ENCODE measurements at regions not wholly inside any gene's neighbourhood (a gene's known extent, or its start where the extent isn't known, plus 50 kb on each side); places are given as distances from the start of the nearest gene placed in this dataset.
"Not testable (repeated sequence)": the region's sequence is repeated elsewhere in the genome, so short reads cannot be mapped to it uniquely, and the experiment has no call there.

DNA sequence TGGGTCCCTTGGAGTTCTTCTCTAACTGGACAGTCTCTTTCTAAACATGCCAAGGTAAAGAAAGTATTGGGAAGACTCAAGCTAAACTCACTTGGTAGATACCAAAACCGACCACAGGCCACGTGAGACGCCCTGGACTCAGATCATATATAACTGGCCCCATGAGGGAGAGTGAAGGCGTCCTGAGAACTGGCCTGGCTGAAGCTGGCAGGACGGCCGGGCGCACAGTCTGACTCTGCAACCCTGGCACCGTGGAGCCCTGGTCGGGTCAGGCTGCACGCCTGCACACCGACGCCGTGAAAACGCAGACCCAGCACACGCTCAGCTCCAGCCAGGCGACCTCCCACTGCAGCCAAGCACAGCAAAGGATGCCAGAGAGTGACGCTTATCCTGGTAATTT lies 122.5 kb upstream of the SPACA7 start:
- H3K4me3 ChIP-seq (ENCODE audit: insufficient read depth, low read depth, low read length) = no peak overlapping the region
- H3K27me3 ChIP-seq (ENCODE audit: control insufficient read depth, insufficient read depth, low read length) = no peaks in the 10 kb centered on the region
- peak; percentile 24 for DNase-seq
- H3K36me3 ChIP-seq (replicated peaks; ENCODE audit: control insufficient read depth, insufficient read depth, low read length) = no peaks in the 10 kb centered on the region

DNA sequence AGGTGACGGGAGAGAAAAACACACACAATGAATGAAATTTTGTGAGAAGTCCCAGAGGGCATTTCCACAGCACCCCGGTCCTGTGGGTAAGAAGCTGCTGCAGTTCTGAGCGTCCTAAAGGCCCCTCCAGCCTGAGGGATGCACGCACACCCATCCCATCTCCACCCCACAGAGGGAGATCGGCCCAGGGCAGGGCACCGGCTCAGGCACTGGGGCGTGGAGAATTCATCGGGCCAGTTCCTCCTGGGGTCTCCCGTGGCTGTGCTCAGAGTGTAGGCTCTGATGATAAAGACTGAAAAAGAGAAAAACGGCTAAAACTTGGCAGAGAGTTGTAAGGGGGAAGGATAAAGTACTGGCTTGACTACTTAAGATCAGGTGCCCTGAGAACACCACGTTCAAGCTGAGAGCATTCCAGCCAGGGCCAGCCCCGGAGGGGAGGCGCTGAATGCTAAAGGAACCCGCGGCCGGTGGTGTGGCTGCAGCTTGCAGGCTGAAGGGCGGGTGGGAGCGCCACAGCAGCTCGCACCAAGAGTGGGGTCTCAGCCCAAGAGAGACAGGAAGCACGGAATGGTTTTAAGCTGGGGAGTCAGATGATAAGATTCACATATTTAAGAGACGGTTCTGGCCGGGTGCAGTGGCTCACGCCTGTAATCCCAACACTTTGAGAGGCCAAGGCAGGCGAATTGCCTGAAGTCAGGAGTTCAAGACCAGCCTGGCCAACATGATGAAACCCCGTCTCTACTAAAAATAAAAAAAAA lies 121.9 kb upstream of the SPACA7 start:
- Histone ChIP-seq H3K4me3 (ENCODE audit: insufficient read depth, low read depth, low read length) (no peak overlapping the region), H3K36me3 (replicated peaks; ENCODE audit: control insufficient read depth, insufficient read depth, low read length) (no peaks in the 10 kb centered on the region), H3K27me3 (ENCODE audit: control insufficient read depth, insufficient read depth, low read length) (no peaks in the 10 kb centered on the region)
- peak; percentile 62 for DNase-seq

DNA sequence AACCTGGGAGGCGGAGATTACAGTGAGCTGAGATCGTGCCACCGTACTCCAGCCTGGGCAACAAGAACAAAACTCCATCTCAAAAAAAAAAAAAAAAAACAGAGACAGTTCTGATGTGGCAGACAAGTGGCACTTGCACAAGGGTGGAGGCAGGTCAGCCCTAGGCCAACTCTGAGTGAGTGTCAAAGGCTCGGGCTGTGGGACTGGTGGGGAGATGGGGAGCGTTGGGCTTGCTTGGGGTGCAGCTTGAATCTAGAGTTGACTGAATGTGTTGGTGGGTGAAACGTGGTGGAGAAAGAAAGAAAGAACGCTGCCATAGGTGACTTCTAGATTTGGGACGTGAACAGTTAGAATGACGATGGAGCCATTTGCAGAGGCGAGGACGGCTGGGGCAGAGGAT lies 121.3 kb upstream of the SPACA7 start:
- Histone ChIP-seq H3K4me3 (ENCODE audit: insufficient read depth, low read depth, low read length) (no peak overlapping the region), H3K36me3 (replicated peaks; ENCODE audit: control insufficient read depth, insufficient read depth, low read length) (no peaks in the 10 kb centered on the region), H3K27me3 (ENCODE audit: control insufficient read depth, insufficient read depth, low read length) (no peaks in the 10 kb centered on the region)
- DNase-seq = no peak

DNA sequence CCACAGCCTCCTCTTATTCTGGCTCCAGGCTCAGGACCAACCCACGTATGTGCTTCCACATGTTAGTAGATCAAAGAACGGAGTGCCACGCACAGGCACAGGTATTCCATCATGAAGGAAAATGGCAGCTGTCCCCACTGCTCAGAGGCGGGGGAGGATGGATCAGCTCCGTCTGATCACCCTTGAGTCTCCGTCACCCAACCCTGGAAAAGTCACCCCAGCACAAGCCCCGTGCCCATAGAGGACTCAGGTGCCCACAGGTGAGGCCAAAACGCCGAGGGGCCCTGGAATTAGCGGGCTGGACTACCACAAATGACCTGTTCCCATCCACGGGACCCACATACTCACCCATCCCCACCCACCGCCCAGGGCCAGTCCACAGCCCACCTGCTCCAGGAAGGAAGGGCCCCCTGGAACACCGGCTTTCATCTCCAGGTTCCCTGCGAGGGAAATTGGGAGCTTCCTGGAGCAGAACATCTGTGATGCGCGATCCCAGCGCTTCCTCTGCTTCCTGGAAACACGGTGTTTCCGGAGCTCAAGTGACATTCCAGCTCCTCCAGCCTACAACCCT lies 120.5 kb upstream of the SPACA7 start:
- no peaks in the 10 kb centered on the region for H3K27me3 ChIP-seq (ENCODE audit: control insufficient read depth, insufficient read depth, low read length)
- no peak for DNase-seq
- H3K4me3 ChIP-seq (ENCODE audit: insufficient read depth, low read depth, low read length) = no peak overlapping the region
- no peaks in the 10 kb centered on the region for H3K36me3 ChIP-seq (replicated peaks; ENCODE audit: control insufficient read depth, insufficient read depth, low read length)

DNA sequence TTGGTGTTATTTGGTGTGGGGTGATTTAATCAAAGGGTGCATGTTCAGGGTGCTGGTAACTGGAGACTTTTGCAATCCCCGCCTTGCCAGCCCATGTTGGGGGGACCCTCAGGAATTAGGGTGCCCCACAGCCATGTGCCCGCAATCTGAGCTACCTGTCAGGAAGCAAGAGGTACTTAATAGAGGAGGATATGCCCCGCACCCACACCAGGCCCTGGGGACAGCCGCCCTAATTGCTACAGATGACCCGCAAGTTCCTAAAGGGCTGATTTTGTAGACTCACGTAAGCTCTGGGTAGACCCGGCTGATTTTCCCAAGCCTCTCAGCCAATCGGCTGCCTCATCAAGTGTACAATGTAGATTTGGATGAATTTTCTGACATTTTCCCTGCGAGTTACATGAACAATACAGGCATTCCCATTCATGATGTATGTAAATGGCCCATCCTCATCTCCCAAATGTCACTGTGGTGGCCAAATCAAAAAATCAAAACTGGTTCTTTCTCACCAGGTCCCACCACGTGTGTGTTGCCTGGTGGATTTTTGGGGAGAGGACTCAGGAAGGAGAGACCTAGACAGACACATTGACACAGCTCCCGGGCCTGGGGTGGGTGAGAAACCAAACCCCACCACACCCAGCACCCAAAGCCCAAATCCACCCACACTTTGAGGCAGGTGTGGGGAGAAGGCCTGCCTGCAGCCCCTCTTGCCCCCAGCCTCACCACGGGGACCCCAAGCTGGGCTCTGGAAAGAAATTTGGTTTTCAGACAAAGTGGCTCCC lies 119.2 kb upstream of the SPACA7 start:
- DNase-seq = no peak
- H3K36me3 ChIP-seq (replicated peaks; ENCODE audit: control insufficient read depth, insufficient read depth, low read length) = no peaks in the 10 kb centered on the region
- no peak overlapping the region for H3K4me3 ChIP-seq (ENCODE audit: insufficient read depth, low read depth, low read length)
- no peaks in the 10 kb centered on the region for H3K27me3 ChIP-seq (ENCODE audit: control insufficient read depth, insufficient read depth, low read length)

DNA sequence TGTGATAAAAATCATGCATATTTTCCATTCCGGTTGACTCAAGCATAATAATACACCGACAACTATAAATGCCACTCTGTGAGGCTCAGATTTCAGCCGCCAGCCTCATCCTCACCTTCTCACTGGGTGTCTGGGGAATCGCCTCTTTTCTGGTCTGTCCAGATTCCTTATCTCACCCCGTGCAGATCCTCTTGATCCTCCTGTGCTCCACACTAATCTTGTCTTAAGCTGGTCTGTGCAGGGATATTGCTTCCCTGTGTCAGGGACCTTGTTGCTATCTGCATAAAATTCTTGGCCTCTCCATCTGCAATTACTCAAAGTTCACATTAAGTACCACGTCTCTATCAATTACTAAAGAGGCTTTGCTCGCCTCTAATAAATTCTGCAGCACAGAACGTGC lies 116.6 kb upstream of the SPACA7 start:
- Histone ChIP-seq H3K4me3 (ENCODE audit: insufficient read depth, low read depth, low read length) (no peak overlapping the region), H3K36me3 (replicated peaks; ENCODE audit: control insufficient read depth, insufficient read depth, low read length) (no peaks in the 10 kb centered on the region), H3K27me3 (ENCODE audit: control insufficient read depth, insufficient read depth, low read length) (no peaks in the 10 kb centered on the region)
- DNase-seq = no peak

DNA sequence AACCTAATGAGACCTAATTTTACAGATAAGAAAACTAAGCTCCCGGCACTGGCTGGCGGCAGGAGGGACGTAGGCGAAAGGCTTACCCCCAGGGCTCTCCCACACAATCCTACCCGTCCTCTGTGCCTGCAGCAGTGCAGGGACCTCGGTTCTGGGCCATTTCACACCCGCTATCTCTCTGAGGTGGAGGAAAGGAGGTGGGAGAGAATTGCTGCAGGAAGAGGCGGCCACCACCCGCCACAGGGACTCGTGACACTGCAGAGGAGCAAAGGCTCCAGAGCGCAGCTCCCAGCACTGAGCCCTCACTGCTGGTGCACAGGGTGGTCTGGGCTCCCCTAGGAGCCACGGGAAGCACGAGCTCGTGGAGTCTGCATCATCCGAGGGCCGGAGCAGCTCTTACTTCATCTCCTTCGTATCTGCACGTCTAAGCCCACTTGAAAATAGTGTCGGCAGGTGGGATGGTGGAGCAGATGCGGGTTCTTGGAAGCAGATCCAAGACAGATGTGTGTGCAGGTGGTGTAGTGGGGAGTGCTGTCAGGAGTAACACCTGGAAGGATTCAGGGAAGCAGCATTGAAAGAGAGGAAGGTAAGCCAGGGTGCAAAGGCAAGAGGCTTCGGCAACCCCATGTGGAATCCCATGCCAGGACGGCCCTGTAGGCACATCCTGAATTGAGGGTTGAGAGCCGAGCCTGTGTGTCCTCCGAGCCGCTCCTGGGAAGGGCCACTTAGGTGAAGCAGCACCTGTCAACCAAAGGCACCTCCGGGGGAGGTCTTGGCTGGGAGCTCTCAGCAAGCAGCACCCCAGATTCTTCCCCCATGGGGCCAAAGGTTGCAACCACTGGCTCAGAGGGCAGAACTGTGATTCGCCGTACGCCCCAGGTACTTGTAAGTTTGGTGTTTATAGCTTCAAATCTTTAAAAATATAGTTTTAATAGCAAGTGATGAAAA lies 115.8 kb upstream of the SPACA7 start:
- Histone ChIP-seq H3K36me3 (replicated peaks; ENCODE audit: control insufficient read depth, insufficient read depth, low read length) (no peaks in the 10 kb centered on the region), H3K27me3 (ENCODE audit: control insufficient read depth, insufficient read depth, low read length) (no peaks in the 10 kb centered on the region), H3K4me3 (ENCODE audit: insufficient read depth, low read depth, low read length) (no peak overlapping the region)
- DNase-seq = no peak

DNA sequence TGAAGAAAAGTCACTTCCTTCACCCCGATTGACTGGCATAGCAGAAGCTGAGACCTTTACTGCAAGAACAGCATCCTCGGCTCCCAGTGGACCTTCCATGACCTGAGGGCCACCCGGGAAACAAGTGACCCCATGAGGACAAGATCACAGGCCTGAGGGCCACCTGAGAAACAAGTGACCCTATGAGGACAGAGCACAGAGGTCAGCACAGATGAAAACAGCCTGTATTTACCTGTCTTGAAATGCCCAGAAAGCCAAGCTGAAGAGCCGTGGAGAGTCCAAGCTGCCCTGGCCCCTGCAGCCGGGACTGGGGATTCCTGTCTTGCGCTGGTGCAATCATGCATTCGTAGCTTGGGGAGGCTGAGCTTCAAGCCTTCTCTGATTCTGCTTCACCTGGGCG lies 114.2 kb upstream of the SPACA7 start:
- DNase-seq = no peak
- Histone ChIP-seq H3K27me3 (ENCODE audit: control insufficient read depth, insufficient read depth, low read length) (no peaks in the 10 kb centered on the region), H3K4me3 (ENCODE audit: insufficient read depth, low read depth, low read length) (no peak overlapping the region), H3K36me3 (replicated peaks; ENCODE audit: control insufficient read depth, insufficient read depth, low read length) (no peaks in the 10 kb centered on the region)

DNA sequence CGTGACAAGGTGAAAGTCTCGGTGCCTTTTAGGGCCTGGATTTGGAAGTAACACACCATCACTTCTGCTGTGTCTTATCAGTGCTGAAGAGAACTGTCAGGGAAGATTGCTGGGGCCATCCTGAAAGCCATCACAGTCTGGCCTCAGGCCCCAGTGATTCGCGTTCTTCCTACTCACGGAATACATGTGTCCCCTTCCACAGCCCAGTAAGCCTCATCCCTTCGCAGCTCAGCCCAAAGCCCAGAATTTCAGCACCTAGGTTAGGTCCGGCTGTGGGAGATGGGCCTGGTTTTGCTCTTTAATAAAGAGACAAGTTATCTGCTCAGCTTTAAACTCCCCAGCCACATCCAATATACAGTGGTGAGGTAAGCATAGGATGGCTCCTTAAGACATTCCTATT lies 113.0 kb upstream of the SPACA7 start:
- no peak for DNase-seq
- Histone ChIP-seq H3K27me3 (ENCODE audit: control insufficient read depth, insufficient read depth, low read length) (no peaks in the 10 kb centered on the region), H3K36me3 (replicated peaks; ENCODE audit: control insufficient read depth, insufficient read depth, low read length) (no peaks in the 10 kb centered on the region), H3K4me3 (ENCODE audit: insufficient read depth, low read depth, low read length) (no peak overlapping the region)

DNA sequence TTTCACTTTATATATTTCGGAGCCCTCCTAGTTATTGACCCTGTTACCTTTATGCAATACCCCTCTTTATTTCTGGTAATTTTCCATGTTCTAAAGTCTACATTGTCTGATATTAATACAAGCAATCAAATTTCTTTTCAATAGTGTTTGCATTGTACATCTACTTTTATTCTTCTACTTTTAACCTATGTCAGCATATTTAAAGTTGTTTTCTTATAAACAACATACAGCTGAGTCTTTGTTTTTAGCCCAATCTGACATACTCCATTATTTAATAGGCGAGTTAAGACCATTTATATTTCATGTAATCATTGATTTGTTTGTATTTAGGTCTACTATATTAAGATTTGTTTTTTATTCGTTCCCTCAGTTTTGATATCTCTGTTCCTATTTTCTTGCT lies 108.5 kb upstream of the SPACA7 start:
- H3K36me3 ChIP-seq (replicated peaks; ENCODE audit: control insufficient read depth, insufficient read depth, low read length) = no peaks in the 10 kb centered on the region
- no peak overlapping the region for H3K4me3 ChIP-seq (ENCODE audit: insufficient read depth, low read depth, low read length)
- H3K27me3 ChIP-seq (ENCODE audit: control insufficient read depth, insufficient read depth, low read length) = no peaks in the 10 kb centered on the region
- DNase-seq = no peak

DNA sequence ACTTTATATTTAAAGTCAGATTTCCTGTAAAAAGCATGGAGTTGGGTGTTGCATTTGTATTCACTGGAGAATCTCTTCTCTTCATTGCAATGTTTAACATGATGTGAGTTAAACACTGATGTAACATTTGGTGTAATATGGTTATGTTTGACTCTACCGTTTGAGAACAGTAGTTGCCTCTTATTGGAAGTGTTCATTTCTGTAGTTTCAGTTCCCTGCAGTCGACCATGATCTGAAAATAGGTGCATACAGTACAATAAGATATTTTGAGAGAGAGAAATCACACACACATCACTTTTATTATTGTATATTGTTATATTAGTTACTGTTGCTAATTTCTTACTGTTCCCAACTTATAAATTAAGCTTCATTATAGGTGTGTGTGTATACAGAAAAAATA lies 105.2 kb upstream of the SPACA7 start:
- no peak overlapping the region for H3K4me3 ChIP-seq (ENCODE audit: insufficient read depth, low read depth, low read length)
- no peaks in the 10 kb centered on the region for H3K27me3 ChIP-seq (ENCODE audit: control insufficient read depth, insufficient read depth, low read length)
- no peaks in the 10 kb centered on the region for H3K36me3 ChIP-seq (replicated peaks; ENCODE audit: control insufficient read depth, insufficient read depth, low read length)
- DNase-seq = no peak

DNA sequence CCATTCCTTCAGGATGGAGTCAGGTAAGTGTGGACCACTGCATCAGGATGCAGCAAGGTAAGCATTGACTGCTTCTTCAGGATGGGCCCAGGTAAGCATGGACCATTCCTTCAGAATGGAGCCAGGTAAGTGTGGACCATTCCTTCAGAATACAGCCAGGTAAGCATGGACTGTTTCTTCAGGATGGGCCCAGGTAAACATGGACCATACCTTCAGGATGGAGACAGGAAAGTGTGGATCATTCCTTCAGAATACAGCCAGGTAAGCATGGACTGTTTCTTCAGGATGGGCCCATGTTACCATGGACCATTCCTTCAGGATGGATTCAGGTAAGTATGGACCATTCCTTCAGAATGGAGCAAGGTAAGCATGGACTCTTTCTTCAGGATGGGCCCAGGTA lies 89.4 kb upstream of the SPACA7 start:
- not testable (repeated sequence) for DNase-seq; H3K4me3 ChIP-seq (ENCODE audit: insufficient read depth, low read depth, low read length); H3K27me3 ChIP-seq (ENCODE audit: control insufficient read depth, insufficient read depth, low read length); H3K36me3 ChIP-seq (replicated peaks; ENCODE audit: control insufficient read depth, insufficient read depth, low read length)

DNA sequence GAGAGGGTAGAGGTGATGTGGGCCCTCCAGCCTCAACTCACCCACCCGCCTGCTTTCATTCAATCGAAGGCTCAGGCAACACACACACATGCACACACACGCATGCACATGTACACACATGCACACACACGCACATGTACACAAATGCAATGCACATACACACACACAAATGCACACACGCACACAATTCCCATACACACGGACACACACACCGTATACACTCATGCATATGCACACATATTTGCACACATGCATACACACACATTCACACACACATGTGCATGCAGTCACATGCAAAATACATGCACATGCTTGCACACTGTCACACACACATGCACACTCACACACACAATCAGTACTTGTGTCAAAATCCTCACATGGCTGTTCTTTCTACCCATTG lies 55.9 kb upstream of the SPACA7 start:
- Histone ChIP-seq H3K4me3 (ENCODE audit: insufficient read depth, low read depth, low read length) (no peak overlapping the region), H3K36me3 (replicated peaks; ENCODE audit: control insufficient read depth, insufficient read depth, low read length) (no peaks in the 10 kb centered on the region)
- DNase-seq = no peak

DNA sequence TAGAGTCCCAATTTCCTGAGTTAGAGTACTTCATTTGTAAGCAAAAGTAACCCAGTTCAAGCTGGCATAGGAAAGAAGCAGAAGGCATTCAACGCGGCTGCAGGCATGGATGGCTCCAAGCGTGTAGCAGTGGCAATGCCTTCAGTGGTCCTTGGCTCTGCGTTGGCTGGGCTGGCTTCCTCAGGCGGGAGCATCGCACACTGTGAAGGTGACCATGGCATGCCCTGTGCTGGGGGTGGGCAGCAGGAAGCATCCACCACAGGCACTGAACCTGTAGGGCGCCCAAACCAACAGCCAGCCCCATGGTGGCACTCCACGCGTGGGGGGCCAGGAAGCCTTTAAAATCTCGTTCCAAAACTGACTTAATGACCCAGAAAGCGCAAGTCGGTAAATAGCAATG lies 53.6 kb upstream of the SPACA7 start:
- no peaks in the 10 kb centered on the region; the same call in 1 of the 2 replicates for H3K27me3 ChIP-seq (ENCODE audit: control insufficient read depth, insufficient read depth, low read length)
- H3K36me3 ChIP-seq (replicated peaks; ENCODE audit: control insufficient read depth, insufficient read depth, low read length) = no peaks in the 10 kb centered on the region
- DNase-seq = no peak
- no peak overlapping the region for H3K4me3 ChIP-seq (ENCODE audit: insufficient read depth, low read depth, low read length)

More for the DNA sequence above, 55.9 kb upstream of the SPACA7 start:
- no peaks in the 10 kb centered on the region; the same call in 1 of the 2 replicates for H3K27me3 ChIP-seq (ENCODE audit: control insufficient read depth, insufficient read depth, low read length)

All from H7 (cell line).